Transverse colon (tissue), 4 donors: ENCODE measurements at regions not wholly inside any gene's neighbourhood (a gene's known extent, or its start where the extent isn't known, plus 50 kb on each side); places are given as distances from the start of the nearest gene placed in this dataset.

ENCODE experiments used
- DNase-seq: peaks from one replicate; pipeline ENCODE4 v3.0.0-alpha.2; 2019
- H3K27ac ChIP-seq, 4 donors: fragments of 200-600 bp; sonication (generic); 2 replicates each; pipeline ENCODE4 v1.5.1; 2016 to 2018; ENCODE audit warnings: inconsistent platforms in 4 of 4
- H3K27me3 ChIP-seq: fragments of 200-600 bp; sonication (generic); 2 replicates; pipeline ENCODE4 v1.5.1; 2017; ENCODE audit warnings: inconsistent platforms
- H3K36me3 ChIP-seq, 4 donors: fragments of 200-600 bp; sonication (generic); 2 replicates each; pipeline ENCODE4 v1.5.1; 2017 to 2019; ENCODE audit warnings: inconsistent platforms in 4 of 4
- H3K4me1 ChIP-seq, 4 donors: fragments of 200-600 bp; sonication (generic); 2 replicates each; pipeline ENCODE4 v1.5.1; 2017 to 2020; ENCODE audit warnings: inconsistent platforms in 4 of 4
- H3K4me3 ChIP-seq, 4 donors: fragments of 200-600 bp; sonication (generic); 1 replicate in 1 of 4; 2 replicates in 3 of 4; pipeline versions ENCODE4 v1.5.1 to v1.6.1; 2017 to 2019; ENCODE audit warnings: inconsistent platforms in 4 of 4
- H3K9me3 ChIP-seq, 2 donors: fragments of 200-600 bp; sonication (generic); 2 replicates each; pipeline ENCODE4 v1.5.1; 2017 to 2019; ENCODE audit warnings: inconsistent platforms in 2 of 2
- CTCF ChIP-seq, 5 experiments: fragments of 200-600 bp in 3 of 5; fragments of 450-650 bp in 2 of 5; sonication (generic) in 3 of 5; IDR thresholded peaks; 1 replicate in 2 of 5; 2 replicates in 3 of 5; pipeline ENCODE4 v1.5.1; 2016 to 2017; ENCODE audit warnings: antibody characterized with exemption in 5 of 5, inconsistent platforms in 3 of 5, mild to moderate bottlenecking in 2 of 5, moderate library complexity in 1 of 5
- EP300 ChIP-seq: sonication (generic); formaldehyde crosslinking; IDR thresholded peaks from one replicate; pipeline ENCODE4 v1.6.1; 2017; ENCODE audit warnings: antibody characterized with exemption, low read depth
- POLR2A ChIP-seq: fragments of 450-650 bp; IDR thresholded peaks from one replicate; pipeline ENCODE4 v1.6.1; 2016; ENCODE audit warnings: antibody characterized with exemption, mild to moderate bottlenecking, moderate library complexity
- POLR2AphosphoS5 ChIP-seq, 3 donors: sonication (generic); formaldehyde crosslinking; IDR thresholded peaks; one replicate each; pipeline ENCODE4 v1.6.1; 2016; ENCODE audit warnings: antibody characterized with exemption in 3 of 3
- WGBS, 2 donors: methylation state at CpG; one replicate each; pipeline ENCODE4 v1.1.5; 2018; ENCODE audit warnings: low coverage in 1 of 2; 5-methylcytosine and 5-hydroxymethylcytosine counted together
- in situ Hi-C, 4 donors: fragments of 200-750 bp; cut with MboI; loops; one replicate each; pipeline versions ENCODE4 v1.15.0 to v1.15.1; 2017; ENCODE audit warnings: low sequenced_read_pairs in 3 of 4, low pct_ligation_motif_present in 1 of 4, low pct_unique_long_range_greater_than_20kb in 1 of 4
- intact Hi-C: fragments of 100-400 bp; cut with DNase I; formaldehyde crosslinking; loops from one replicate; pipeline ENCODE4 v1.15.1; 2023; ENCODE audit warnings: low total_unique reads

GRCh38 chr15:87349181-87349580 is 907.4 kb downstream of the NTRK3 start:
- no peaks in the 10 kb centered on the region for H3K27me3 ChIP-seq
- no peak for TF ChIP-seq EP300
- TF ChIP-seq CTCF (IDR thresholded peaks at IDR 0.05), result no peak
- no peak for TF ChIP-seq POLR2A
- TF ChIP-seq POLR2AphosphoS5 (IDR thresholded peaks at IDR 0.05), result no peak
- intact Hi-C loops (no loop called here), in situ Hi-C loops (no loop called here)
- 64% methylated on average over 2 of the region's 2 CpGs; no CpG with 5 or more reads in 1 of the 2 donors for WGBS, 2 donors
- H3K27ac ChIP-seq, result no peak overlapping the region
- DNase-seq, result no peak
- H3K4me1 ChIP-seq, result no peaks in the 10 kb centered on the region
- H3K4me3 ChIP-seq, result no peak overlapping the region
- no peaks in the 10 kb centered on the region for H3K9me3 ChIP-seq
- H3K36me3 ChIP-seq, result no peaks in the 10 kb centered on the region

GRCh38 chr15:87348746-87349145 is 907.8 kb downstream of the NTRK3 start:
- no peak overlapping the region for H3K27ac ChIP-seq
- in situ Hi-C loops, result no loop called here
- H3K36me3 ChIP-seq, result no peaks in the 10 kb centered on the region
- H3K4me1 ChIP-seq, result no peaks in the 10 kb centered on the region
- no peaks in the 10 kb centered on the region for H3K27me3 ChIP-seq
- H3K4me3 ChIP-seq, result no peak overlapping the region
- 34 to 35% methylated on average over 3 to 6 of the region's 6 CpGs for WGBS, 2 donors
- TF ChIP-seq CTCF (IDR thresholded peaks at IDR 0.05) (no peak), POLR2A (no peak), EP300 (no peak), POLR2AphosphoS5 (IDR thresholded peaks at IDR 0.05) (no peak)
- intact Hi-C loops, result no loop called here
- no peaks in the 10 kb centered on the region for H3K9me3 ChIP-seq
- no peak for DNase-seq

GRCh38 chr15:87347806-87348515 is 908.6 kb downstream of the NTRK3 start:
- Histone ChIP-seq H3K4me3 (no peak overlapping the region), H3K36me3 (no peaks in the 10 kb centered on the region), H3K4me1 (no peaks in the 10 kb centered on the region), H3K27ac (no peak overlapping the region), H3K9me3 (no peaks in the 10 kb centered on the region), H3K27me3 (no peaks in the 10 kb centered on the region)
- DNase-seq, result no peak
- in situ Hi-C loops, result no loop called here
- intact Hi-C loops, result no loop called here
- WGBS, 2 donors, result 46% methylated on average over 3 of the region's 3 CpGs; no CpG with 5 or more reads in 1 of the 2 donors
- TF ChIP-seq EP300 (no peak), CTCF (IDR thresholded peaks at IDR 0.05) (no peak)

- H3K36me3 ChIP-seq, result no peaks in the 10 kb centered on the region
- no peak for DNase-seq
- intact Hi-C loops (no loop called here), in situ Hi-C loops (no loop called here)
- no peaks in the 10 kb centered on the region for H3K27me3 ChIP-seq
- H3K4me3 ChIP-seq, result no peak overlapping the region
- H3K9me3 ChIP-seq, result no peaks in the 10 kb centered on the region
- no peaks in the 10 kb centered on the region for H3K4me1 ChIP-seq
- 78 to 85% methylated on average over 2 of the region's 2 CpGs for WGBS, 2 donors
- TF ChIP-seq POLR2A (no peak), EP300 (no peak), CTCF (IDR thresholded peaks at IDR 0.05) (no peak), POLR2AphosphoS5 (IDR thresholded peaks at IDR 0.05) (no peak)
- no peak overlapping the region for H3K27ac ChIP-seq
Measured at GRCh38 chr15:87345961-87346360, 910.6 kb downstream of the NTRK3 start.
